ENCODE measurements at regions not wholly inside any gene's neighbourhood (a gene's known extent, or its start where the extent isn't known, plus 50 kb on each side); places are given as distances from the start of the nearest gene placed in this dataset.
"Not testable (repeated sequence)": the region's sequence is repeated elsewhere in the genome, so short reads cannot be mapped to it uniquely, and the experiment has no call there.

GRCh38 chr9:1922026-1922425 lies 93.1 kb upstream of the SMARCA2 start:
- peaks cover 6% of the 10 kb centered on the region for H3K27me3 Mint-ChIP-seq
- H3K4me1 Mint-ChIP-seq (ENCODE audit: low read depth) = no peaks in the 10 kb centered on the region
- H3K36me3 Mint-ChIP-seq (ENCODE audit: low read depth) = no peaks in the 10 kb centered on the region
- no peak overlapping the region for H3K27ac Mint-ChIP-seq
- intact Hi-C loops (cut with micrococcal nuclease) = no loop called here
- TF ChIP-seq CTCF (IDR thresholded peaks at IDR 0.05) = no peak
- ATAC-seq = no peak
- ChIA-PET CTCF (no interaction called here), POLR2A (no interaction called here)
- H3K9me3 Mint-ChIP-seq = no peaks in the 10 kb centered on the region
- DNase-seq = no peak
- no peak overlapping the region for H3K4me3 Mint-ChIP-seq

- ATAC-seq (no peak), DNase-seq (no peak)
- Mint-ChIP-seq H3K27ac (no peak overlapping the region), H3K4me1 (ENCODE audit: low read depth) (peaks cover 7% of the 10 kb centered on the region), H3K36me3 (ENCODE audit: low read depth) (no peaks in the 10 kb centered on the region), H3K9me3 (no peaks in the 10 kb centered on the region), H3K4me3 (no peak overlapping the region), H3K27me3 (no peaks in the 10 kb centered on the region)
- ChIA-PET CTCF (no interaction called here), POLR2A (no interaction called here)
- intact Hi-C loops (cut with micrococcal nuclease) = no loop called here
- TF ChIP-seq CTCF (IDR thresholded peaks at IDR 0.05) = no peak
Observed at GRCh38 chr9:1927546-1927945, 87.6 kb upstream of the SMARCA2 start.

GRCh38 chr9:1929134-1929533 lies 86.0 kb upstream of the SMARCA2 start:
- ChIA-PET CTCF (interaction anchor here (1.1 kb wide), 1 partner anchor 219 kb away, joined by 3 read pairs; no protein-coding TSS in a partner anchor), POLR2A (no interaction called here)
- H3K9me3 Mint-ChIP-seq = no peaks in the 10 kb centered on the region
- H3K36me3 Mint-ChIP-seq (ENCODE audit: low read depth) = no peaks in the 10 kb centered on the region
- intact Hi-C loops (cut with micrococcal nuclease) = no loop called here
- TF ChIP-seq CTCF (IDR thresholded peaks at IDR 0.05) = no peak
- H3K27me3 Mint-ChIP-seq = no peaks in the 10 kb centered on the region
- no peak for DNase-seq
- peaks cover 7% of the 10 kb centered on the region for H3K4me1 Mint-ChIP-seq (ENCODE audit: low read depth)
- no peak overlapping the region for H3K4me3 Mint-ChIP-seq
- no peak overlapping the region for H3K27ac Mint-ChIP-seq
- no peak for ATAC-seq

GRCh38 chr9:1929722-1930244 lies 85.4 kb upstream of the SMARCA2 start:
- DNase-seq = no peak
- no peak for ATAC-seq
- Mint-ChIP-seq H3K9me3 (no peaks in the 10 kb centered on the region), H3K27me3 (peaks cover under 1% of the 10 kb centered on the region), H3K36me3 (ENCODE audit: low read depth) (no peaks in the 10 kb centered on the region), H3K4me1 (ENCODE audit: low read depth) (peaks cover 7% of the 10 kb centered on the region), H3K27ac (no peak overlapping the region), H3K4me3 (no peak overlapping the region)
- TF ChIP-seq CTCF (IDR thresholded peaks at IDR 0.05) = no peak
- POLR2A ChIA-PET = no interaction called here
- intact Hi-C loops (cut with micrococcal nuclease) = no loop called here
- CTCF ChIA-PET = interaction anchor here (0.8 to 1.1 kb wide), 2 partner anchors 119 to 220 kb away, joined by 3 read pairs; no protein-coding TSS in a partner anchor

GRCh38 chr9:1930245-1930736 lies 84.9 kb upstream of the SMARCA2 start:
- H3K9me3 Mint-ChIP-seq; DNase-seq; H3K4me1 Mint-ChIP-seq (ENCODE audit: low read depth); intact Hi-C loops (cut with micrococcal nuclease); H3K36me3 Mint-ChIP-seq (ENCODE audit: low read depth); POLR2A ChIA-PET; H3K4me3 Mint-ChIP-seq; ATAC-seq; H3K27me3 Mint-ChIP-seq; H3K27ac Mint-ChIP-seq: not testable (repeated sequence)
- CTCF ChIA-PET = interaction anchor here (0.8 to 1.1 kb wide), 2 partner anchors 118 to 221 kb away, joined by 3 read pairs; no protein-coding TSS in a partner anchor
